OCI-LY7 (cell line): ENCODE measurements at regions not wholly inside any gene's neighbourhood (a gene's known extent, or its start where the extent isn't known, plus 50 kb on each side); places are given as distances from the start of the nearest gene placed in this dataset.

ENCODE experiments used
- CTCF ChIP-seq: fragments of 200-600 bp; sonication (generic); conservative IDR thresholded peaks from 2 replicates; pipeline ENCODE4 v1.5.1; 2014; ENCODE audit warnings: mild to moderate bottlenecking, antibody characterized with exemption, low read length, moderate library complexity, mixed read lengths
- EZH2phosphoT487 ChIP-seq: fragments of 200-600 bp; sonication (generic); IDR thresholded peaks from 2 replicates; pipeline ENCODE4 v1.6.1; 2018; ENCODE audit warnings: low read depth, borderline replicate concordance, mild to moderate bottlenecking, mixed run types, antibody characterized with exemption, low read length, moderate library complexity, mixed read lengths

- TF ChIP-seq CTCF: peak; percentile 56
- no peak for TF ChIP-seq EZH2phosphoT487
Observed at GRCh38 chr14:39576258-39576657, 144.0 kb upstream of the FBXO33 start.
